Glutamatergic neuron (in vitro differentiated cells): ENCODE measurements at regions not wholly inside any gene's neighbourhood (a gene's known extent, or its start where the extent isn't known, plus 50 kb on each side); places are given as distances from the start of the nearest gene placed in this dataset.
A peak's percentile ranks its signal among the peaks of the same experiment; 100 is the strongest.

Experiments
- DNase-seq: peaks from one replicate; pipeline ENCODE4 v3.0.0; 2022
- H3K27ac Mint-ChIP-seq: one replicate; pipeline ENCODE4 v1.8.0; 2020; ENCODE audit warnings: mild to moderate bottlenecking, mixed read lengths, inconsistent platforms; ENCODE audit not compliant: unreplicated experiment
- H3K27me3 Mint-ChIP-seq: one replicate; pipeline ENCODE4 v1.8.0; 2020; ENCODE audit warnings: mild to moderate bottlenecking, moderate library complexity, mixed read lengths, inconsistent platforms; ENCODE audit not compliant: unreplicated experiment
- H3K36me3 Mint-ChIP-seq: one replicate; pipeline ENCODE4 v1.8.0; 2020; ENCODE audit warnings: mild to moderate bottlenecking, mixed read lengths, inconsistent platforms; ENCODE audit not compliant: unreplicated experiment
- H3K4me1 Mint-ChIP-seq: one replicate; pipeline ENCODE4 v1.8.0; 2020; ENCODE audit warnings: mild to moderate bottlenecking, low read depth, mixed read lengths, inconsistent platforms; ENCODE audit not compliant: unreplicated experiment
- H3K4me3 Mint-ChIP-seq: one replicate; pipeline ENCODE4 v1.8.0; 2020; ENCODE audit warnings: mild to moderate bottlenecking, mixed read lengths, inconsistent platforms; ENCODE audit not compliant: unreplicated experiment
- H3K9me3 Mint-ChIP-seq: one replicate; pipeline ENCODE4 v1.8.0; 2020; ENCODE audit warnings: mild to moderate bottlenecking, moderate library complexity, mixed read lengths, inconsistent platforms; ENCODE audit not compliant: unreplicated experiment
- CTCF ChIP-seq: fragments of 200-600 bp; sonication (generic); IDR thresholded peaks from one replicate; pipeline ENCODE4 v1.5.0; 2021; ENCODE audit not compliant: partially characterized antibody, unreplicated experiment

- Mint-ChIP-seq H3K4me1 (peaks cover 18% of the 10 kb centered on the region), H3K27me3 (peaks cover 2% of the 10 kb centered on the region), H3K36me3 (no peaks in the 10 kb centered on the region), H3K27ac (no peak overlapping the region), H3K9me3 (no peaks in the 10 kb centered on the region), H3K4me3 (no peak overlapping the region)
- TF ChIP-seq CTCF = no peak
- DNase-seq = no peak
These were observed 490.0 kb upstream of the TENM3 start for GRCh38 chr4:181753207-181753606.

- Mint-ChIP-seq H3K27me3 (no peaks in the 10 kb centered on the region), H3K27ac (peak overlapping the region; percentile 4), H3K4me1 (peaks cover 23% of the 10 kb centered on the region), H3K4me3 (no peak overlapping the region), H3K36me3 (no peaks in the 10 kb centered on the region), H3K9me3 (no peaks in the 10 kb centered on the region)
- no peak for DNase-seq
- TF ChIP-seq CTCF = no peak
These were observed 487.4 kb upstream of the TENM3 start for GRCh38 chr4:181755846-181756245.

GRCh38 chr4:181756451-181757095 is 486.6 kb upstream of the TENM3 start:
- no peak overlapping the region for H3K27ac Mint-ChIP-seq
- H3K36me3 Mint-ChIP-seq = no peaks in the 10 kb centered on the region
- no peaks in the 10 kb centered on the region for H3K27me3 Mint-ChIP-seq
- TF ChIP-seq CTCF = no peak
- no peaks in the 10 kb centered on the region for H3K9me3 Mint-ChIP-seq
- no peak overlapping the region for H3K4me3 Mint-ChIP-seq
- H3K4me1 Mint-ChIP-seq = peaks cover 23% of the 10 kb centered on the region
- no peak for DNase-seq

- Mint-ChIP-seq H3K4me3 (no peak overlapping the region), H3K27ac (no peak overlapping the region), H3K36me3 (no peaks in the 10 kb centered on the region), H3K9me3 (no peaks in the 10 kb centered on the region), H3K4me1 (peaks cover 23% of the 10 kb centered on the region), H3K27me3 (no peaks in the 10 kb centered on the region)
- no peak for TF ChIP-seq CTCF
- no peak for DNase-seq
These were observed 486.1 kb upstream of the TENM3 start for GRCh38 chr4:181757098-181757497.

- peaks cover 23% of the 10 kb centered on the region for H3K4me1 Mint-ChIP-seq
- H3K4me3 Mint-ChIP-seq = no peak overlapping the region
- no peak for TF ChIP-seq CTCF
- no peaks in the 10 kb centered on the region for H3K27me3 Mint-ChIP-seq
- no peaks in the 10 kb centered on the region for H3K36me3 Mint-ChIP-seq
- H3K9me3 Mint-ChIP-seq = no peaks in the 10 kb centered on the region
- peak overlapping the region; percentile 40 for H3K27ac Mint-ChIP-seq
- DNase-seq = no peak
These were observed 485.1 kb upstream of the TENM3 start for GRCh38 chr4:181757910-181758660.
